A549 (cell line): ENCODE measurements at regions not wholly inside any gene's neighbourhood (a gene's known extent, or its start where the extent isn't known, plus 50 kb on each side); places are given as distances from the start of the nearest gene placed in this dataset.
"Not testable (repeated sequence)": the region's sequence is repeated elsewhere in the genome, so short reads cannot be mapped to it uniquely, and the experiment has no call there.

Experiments used
- CTCF ChIP-seq: fragments of >200 bp; sonication (Bioruptor Twin); formaldehyde crosslinking; IDR thresholded peaks from 3 replicates; pipeline ENCODE4 v1.5.1; 2016
- EP300 ChIP-seq, 2 experiments: fragments of >200 bp; sonication (Bioruptor Twin); formaldehyde crosslinking; IDR thresholded peaks; 2 replicates in 1 of 2; 3 replicates in 1 of 2; pipeline ENCODE4 v1.6.1; 2016 to 2017
- ESRRA ChIP-seq: fragments of 150-350 bp; IDR thresholded peaks from 2 replicates; pipeline ENCODE4 v1.6.1; 2014; ENCODE audit warnings: mild to moderate bottlenecking, low read length, borderline replicate concordance
- JUN ChIP-seq, 2 experiments: fragments of >200 bp; sonication (Bioruptor Twin); formaldehyde crosslinking; IDR thresholded peaks; 2 replicates in 1 of 2; 3 replicates in 1 of 2; pipeline ENCODE4 v1.6.1; 2016 to 2017
- MYC ChIP-seq: IDR thresholded peaks from 2 replicates; pipeline ENCODE4 v1.6.1; 2012; ENCODE audit warnings: mild to moderate bottlenecking, inconsistent platforms, low read length, improper control_type of control experiment, borderline replicate concordance
- NFE2L2 ChIP-seq: fragments of 150-350 bp; conservative IDR thresholded peaks from 2 replicates; pipeline ENCODE4 v1.6.1; 2014; ENCODE audit warnings: low read length
- NR3C1 ChIP-seq: fragments of >200 bp; sonication (Bioruptor Twin); formaldehyde crosslinking; IDR thresholded peaks from 3 replicates; pipeline ENCODE4 v1.6.1; 2017
- RCOR1 ChIP-seq: fragments of 150-350 bp; IDR thresholded peaks from 2 replicates; pipeline ENCODE4 v1.6.1; 2014; ENCODE audit warnings: antibody characterized with exemption, low read length, low read depth
- REST ChIP-seq: fragments of 200-600 bp; sonication (generic); IDR thresholded peaks from 2 replicates; pipeline ENCODE4 v1.6.1; 2016; ENCODE audit warnings: antibody characterized with exemption, mild to moderate bottlenecking, moderate library complexity
- SREBF2 ChIP-seq: fragments of 450-650 bp; IDR thresholded peaks from 2 replicates; pipeline ENCODE4 v1.6.1; 2014; ENCODE audit warnings: mild to moderate bottlenecking, moderate library complexity
- USF2 ChIP-seq: fragments of 450-650 bp; IDR thresholded peaks from 2 replicates; pipeline ENCODE4 v1.6.1; 2014; ENCODE audit warnings: antibody characterized with exemption

GRCh38 chr21:27912133-27912532 lies 945.2 kb upstream of the ADAMTS5 start:
- not testable (repeated sequence) for TF ChIP-seq REST; CTCF; ESRRA; MYC; NFE2L2; NR3C1; EP300 (IDR thresholded peaks at IDR 0.05); RCOR1; USF2; JUN (IDR thresholded peaks at IDR 0.05); SREBF2
